ENCODE measurements at regions not wholly inside any gene's neighbourhood (a gene's known extent, or its start where the extent isn't known, plus 50 kb on each side); places are given as distances from the start of the nearest gene placed in this dataset.

DNA sequence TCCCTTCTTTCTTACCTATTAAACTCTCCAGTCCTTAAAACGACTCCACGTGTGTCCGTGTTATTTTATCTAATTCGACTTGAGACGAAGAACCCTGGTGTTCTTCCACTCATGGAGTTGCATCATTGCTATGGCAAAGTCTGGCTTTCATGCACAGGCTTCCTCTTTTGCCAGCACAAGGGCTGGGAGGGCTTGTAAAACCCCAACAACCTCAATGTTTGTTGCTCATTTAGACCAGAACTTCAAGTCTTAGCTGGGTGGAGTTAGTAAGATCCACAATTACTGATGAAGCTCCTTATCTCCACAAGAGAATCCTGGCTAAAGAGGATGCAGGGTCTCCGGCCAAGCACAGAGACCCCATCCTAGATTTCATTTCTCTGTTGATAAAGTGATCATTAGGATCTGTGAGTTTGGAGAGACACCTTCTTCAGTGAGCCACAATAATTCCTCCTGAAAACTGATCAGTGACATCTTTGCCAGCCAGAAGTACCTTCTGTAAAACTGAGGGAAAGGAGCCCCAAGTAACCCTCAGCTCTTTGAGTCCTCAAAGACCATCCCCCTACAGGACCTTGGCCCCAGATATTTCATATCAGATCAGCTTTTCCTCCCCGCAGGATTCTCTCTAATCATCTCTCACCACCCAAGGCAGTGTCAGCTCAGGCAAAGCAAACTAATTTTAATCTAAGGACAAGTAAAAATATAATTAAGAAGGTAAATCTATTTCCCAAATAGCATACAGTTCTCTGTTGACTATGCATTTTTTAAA is 514.6 kb downstream of the FUT8 start:
- DNase-seq (ENCODE audit: low read depth in 4 of 4, low spot score in 3 of 4), result no peak

DNA sequence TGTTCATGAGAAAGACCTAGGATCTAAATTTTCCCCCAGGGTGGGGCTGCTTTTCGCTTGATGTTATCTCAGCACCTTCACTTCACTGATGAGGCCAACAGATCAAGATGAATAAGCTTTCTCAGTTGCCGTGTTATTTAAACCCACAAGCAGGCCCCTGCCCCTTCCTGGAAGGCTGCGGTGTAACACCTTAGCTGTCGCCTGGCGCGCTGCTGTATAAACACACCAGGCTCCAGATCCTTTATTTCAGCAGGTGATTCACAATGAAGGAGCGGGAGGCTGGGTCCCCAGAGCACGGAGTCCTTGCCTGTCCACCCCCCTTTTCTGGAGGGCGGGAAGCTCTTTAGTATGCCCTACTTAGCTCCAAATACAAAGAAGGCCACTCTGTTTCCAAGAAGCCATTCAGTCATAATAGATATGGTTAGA is 515.4 kb downstream of the FUT8 start:
- DNase-seq (ENCODE audit: low read depth in 4 of 4, low spot score in 3 of 4), result no peak

DNA sequence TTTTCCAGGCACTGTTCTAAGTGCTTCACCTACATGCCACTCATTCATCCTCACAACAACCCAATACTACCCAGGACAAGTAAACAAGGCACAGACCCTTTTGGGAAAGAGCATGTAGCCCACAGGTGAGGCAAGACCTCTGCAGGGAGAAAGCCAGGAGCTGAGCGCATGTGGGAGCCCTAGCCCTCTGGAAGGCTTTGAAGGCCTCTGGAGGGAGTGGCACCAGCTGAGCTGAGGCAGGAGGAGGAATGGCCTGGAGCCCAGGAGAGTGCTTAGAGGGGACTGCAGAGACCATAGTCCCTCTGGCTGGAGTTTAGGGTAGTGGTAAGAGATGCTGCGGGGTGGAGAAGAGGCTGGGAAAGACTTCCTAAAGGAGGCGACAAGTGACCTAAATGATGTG is 516.5 kb downstream of the FUT8 start:
- no peak for DNase-seq (ENCODE audit: low read depth in 4 of 4, low spot score in 3 of 4)

DNA sequence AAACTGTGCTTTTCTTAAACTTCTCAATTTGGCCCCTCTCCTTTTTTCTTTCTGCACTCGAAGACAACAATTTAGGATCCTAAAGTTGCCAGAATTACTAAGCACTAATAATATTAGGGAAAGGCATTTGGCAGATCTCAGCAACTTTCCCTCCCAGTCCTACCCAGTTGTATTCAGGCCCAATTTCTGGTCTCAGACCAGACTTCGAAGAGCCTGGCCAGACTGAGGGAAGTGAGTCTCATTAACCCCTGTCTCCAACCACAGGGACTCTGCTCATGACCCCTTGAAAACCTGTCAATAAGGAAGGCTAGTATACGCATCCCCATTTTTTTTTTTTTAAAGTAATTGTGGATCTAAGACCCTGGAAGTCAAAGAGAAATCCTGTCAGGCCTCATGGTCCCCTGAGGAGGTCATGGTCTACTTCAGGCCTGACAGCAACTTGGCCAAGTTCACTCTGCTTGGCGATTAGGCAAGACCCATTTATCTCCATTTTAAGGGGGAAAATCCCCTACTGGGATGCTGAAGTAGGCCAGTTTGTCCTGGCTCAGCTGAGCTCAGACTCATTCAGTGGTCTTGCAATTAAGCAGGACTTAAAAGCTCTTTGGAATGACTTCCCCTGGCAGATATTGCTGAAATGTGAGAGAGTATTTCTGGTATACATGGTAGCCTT is 521.0 kb downstream of the FUT8 start:
- DNase-seq (ENCODE audit: low read depth in 4 of 4, low spot score in 3 of 4), result no peak

DNA sequence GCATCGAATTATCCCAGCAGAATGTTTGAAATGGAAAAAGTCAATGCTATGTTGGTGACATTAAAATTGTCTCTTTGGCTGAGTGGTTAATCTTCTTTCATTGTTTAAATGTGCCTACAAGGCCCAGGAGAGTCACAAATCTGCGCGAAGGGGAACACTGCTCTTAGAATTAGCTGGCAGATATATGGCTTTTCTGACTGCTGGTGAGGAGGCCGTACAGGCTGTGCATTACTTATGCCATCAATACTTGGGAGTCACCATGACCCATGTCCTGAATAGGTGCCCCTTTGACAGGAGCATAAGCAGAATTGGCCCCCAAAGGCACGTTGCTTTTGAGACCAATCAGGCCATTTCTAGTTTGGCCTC is 521.5 kb downstream of the FUT8 start:
- DNase-seq (ENCODE audit: low read depth in 4 of 4, low spot score in 3 of 4), result no peak

DNA sequence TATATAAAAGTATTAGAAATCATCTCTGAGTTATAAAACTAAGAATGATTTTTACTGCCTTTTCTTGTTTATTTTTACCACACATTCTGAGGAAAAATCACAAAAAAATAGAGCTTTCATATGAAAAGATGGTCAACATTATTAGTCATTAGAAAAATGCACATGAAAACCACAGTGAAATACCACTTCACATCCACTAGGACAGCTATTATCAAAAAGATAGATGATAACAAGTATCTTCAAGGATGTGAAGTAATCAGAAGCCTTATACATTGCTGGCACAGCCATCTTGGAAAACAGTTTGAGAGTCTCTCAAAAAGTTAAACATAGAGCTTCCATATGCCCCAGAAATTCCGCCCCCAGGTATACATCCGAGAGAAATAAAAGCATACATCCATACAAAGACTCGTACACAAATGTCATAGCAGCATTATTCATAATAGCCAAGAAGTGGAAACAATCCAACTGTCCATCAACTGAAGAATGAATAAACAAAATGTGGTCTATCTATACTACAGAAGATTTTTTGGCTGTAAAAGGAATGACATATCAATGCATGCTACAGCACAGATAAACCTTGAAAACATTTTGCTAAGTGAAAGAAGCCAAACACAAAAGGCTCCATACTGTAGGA is 523.9 kb downstream of the FUT8 start:
- DNase-seq (ENCODE audit: low read depth in 4 of 4, low spot score in 3 of 4), result no peak

DNA sequence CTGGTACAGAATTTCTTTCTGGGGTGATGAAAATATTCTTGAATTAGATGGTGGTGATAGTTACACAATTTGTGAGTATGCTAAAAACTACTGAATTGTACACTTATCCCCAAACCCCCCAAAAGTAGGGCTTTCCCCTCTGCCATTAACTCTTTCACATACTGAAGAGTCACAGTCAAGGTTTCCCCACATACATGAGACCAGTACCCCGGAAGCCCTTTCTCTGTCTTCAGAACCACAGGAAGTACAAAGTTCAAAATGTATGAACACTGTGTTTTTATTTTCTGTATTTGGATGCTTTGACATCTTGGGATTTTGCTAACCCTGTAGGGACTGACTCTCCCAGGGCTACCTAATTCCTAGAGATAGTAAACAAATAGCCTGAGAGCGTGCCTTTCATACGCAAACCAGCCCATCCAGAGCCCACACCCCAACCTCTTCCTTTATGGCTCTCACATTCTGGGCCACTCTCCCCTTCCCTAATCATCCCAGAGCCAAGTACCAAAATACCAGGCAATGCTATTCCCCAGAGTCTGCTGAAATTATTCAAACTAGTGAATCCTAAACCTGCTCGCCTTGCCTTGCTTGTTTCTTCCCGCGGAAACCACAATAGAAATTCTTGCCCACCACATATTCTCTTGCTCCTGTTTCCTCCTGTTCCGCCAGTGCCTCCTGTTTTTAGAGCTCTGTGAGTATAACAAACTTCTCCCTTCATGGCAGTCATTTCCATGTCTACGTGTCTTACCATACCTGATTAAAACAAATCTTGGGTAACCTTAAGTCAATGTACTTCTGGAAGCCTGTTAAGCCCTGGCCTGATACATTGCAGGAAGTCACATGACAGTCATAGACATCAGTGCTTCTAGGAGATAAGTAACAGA is 524.8 kb downstream of the FUT8 start:
- DNase-seq (ENCODE audit: low read depth in 4 of 4, low spot score in 3 of 4), result no peak

DNA sequence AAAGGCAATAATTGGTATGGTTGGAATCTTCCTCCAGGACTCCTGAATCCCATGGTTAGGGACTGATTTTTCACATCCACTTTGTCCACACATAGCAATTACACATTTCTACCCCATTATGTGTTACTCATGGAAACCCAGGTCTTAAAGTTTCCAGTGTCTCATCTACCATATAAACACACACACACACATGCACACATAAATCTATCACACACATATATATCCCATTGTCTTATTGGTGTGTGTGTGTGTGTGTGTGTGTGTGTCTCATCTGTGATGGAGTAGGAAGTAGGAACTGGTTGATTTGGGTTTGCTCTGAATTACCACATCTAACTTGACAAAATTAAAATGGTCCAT is 525.4 kb downstream of the FUT8 start:
- DNase-seq (ENCODE audit: low read depth in 4 of 4, low spot score in 3 of 4), result no peak

DNA sequence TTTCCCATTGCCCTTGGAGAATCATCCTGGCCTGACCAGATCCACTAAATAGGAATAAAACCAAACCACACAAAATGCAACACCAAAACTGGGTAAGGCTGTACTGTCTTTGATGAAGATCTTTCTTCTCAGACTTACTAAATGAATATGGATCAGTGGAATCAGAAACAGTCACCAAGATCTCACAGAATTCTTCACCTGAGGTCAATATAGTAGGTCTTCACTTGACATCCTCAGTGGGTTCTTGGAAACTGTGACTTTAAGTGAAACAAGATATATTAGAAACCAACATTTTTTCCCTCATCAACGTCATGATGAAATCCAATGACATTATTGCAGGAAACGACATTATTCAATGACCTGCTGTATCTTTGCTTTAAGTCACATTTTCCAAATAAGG is 526.2 kb downstream of the FUT8 start:
- DNase-seq (ENCODE audit: low read depth in 4 of 4, low spot score in 3 of 4), result no peak

DNA sequence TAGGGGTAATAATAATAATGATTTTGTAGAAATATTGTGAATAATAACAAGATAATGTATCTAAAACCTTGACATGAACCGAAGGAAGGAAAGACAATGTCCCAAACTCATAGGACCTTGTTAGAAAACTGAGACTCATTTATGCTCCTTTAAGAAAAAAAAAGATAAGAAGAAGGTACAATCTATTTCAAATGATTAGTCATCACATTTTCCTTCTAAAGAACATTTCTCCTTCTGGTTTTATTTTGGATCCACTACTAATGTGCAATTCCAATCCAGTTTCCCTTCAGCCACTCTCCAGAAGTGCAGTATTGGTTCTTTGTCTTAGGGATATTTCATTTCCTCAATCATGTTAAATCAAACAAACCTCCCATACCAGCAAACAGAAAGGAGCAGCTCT is 526.7 kb downstream of the FUT8 start:
- no peak for DNase-seq (ENCODE audit: low read depth in 4 of 4, low spot score in 3 of 4)

DNA sequence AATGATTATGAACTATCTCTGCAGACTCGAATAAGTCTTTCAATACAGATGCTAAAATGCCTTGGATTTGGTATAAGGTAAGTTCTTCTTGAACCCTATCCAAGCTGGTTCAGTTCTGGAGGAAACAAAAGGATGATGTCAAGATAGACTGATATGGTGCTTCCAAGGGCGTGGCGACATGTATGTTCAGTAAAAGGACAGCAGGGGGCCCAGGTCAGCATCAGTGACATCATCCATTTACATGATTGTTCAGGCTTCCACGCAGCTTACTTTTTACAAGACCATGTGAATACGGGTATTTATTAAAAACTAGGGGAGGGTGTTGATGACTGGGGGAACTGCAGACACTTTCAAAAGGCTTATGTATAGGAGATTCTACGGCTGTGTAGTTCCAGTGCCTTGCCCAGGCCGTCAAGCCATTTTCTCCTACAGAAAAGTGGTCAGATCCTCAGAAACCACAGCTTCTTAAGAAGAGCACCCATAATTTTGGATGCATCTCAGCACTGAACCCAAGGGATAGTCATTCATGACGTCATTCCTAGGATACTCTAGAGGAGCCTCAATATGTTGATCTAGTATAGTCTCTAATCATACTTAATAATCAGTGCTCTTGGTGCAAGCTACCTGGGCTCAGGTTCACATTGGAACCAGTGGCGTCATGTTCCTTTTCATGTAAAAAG is 527.7 kb downstream of the FUT8 start:
- no peak for DNase-seq (ENCODE audit: low read depth in 4 of 4, low spot score in 3 of 4)

DNA sequence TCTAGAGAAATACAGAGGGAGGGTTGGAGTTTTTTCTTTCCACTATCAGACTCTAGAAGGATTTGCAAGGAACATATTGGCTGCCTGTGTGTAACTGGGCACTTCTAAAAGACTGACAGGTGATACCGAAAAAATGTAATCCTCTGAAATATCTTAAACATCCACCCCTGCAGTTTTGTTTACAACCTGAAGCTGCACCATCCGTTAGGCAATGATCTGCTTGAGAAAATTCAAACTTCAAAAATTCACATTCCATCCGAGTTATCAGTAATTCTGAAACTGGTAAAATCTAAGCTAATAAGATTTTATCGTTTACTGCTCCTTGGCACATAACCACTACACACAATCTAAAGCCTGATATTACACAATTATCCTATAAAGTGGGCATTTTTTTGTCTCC is 528.6 kb downstream of the FUT8 start:
- no peak for DNase-seq (ENCODE audit: low read depth in 4 of 4, low spot score in 3 of 4)

DNA sequence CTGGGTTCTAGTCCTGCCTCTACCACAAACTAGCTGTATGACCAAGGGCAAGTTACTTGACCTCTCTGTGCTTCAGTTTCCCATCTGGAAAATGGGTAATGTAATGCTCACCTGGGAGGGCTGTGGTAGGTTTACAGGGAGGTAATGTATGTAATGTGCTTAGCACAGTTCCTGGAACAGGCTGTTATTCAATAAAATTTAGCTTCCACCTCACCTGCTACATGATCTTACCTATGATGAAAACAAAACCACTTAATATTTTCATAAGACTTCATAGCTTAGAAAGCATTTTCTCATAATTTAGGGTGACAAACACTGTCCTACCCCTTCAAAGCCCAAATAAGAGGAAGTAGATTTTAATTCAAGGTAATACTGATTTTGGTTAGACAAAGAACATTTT is 530.6 kb downstream of the FUT8 start:
- DNase-seq (ENCODE audit: low read depth in 4 of 4, low spot score in 3 of 4), result no peak

DNA sequence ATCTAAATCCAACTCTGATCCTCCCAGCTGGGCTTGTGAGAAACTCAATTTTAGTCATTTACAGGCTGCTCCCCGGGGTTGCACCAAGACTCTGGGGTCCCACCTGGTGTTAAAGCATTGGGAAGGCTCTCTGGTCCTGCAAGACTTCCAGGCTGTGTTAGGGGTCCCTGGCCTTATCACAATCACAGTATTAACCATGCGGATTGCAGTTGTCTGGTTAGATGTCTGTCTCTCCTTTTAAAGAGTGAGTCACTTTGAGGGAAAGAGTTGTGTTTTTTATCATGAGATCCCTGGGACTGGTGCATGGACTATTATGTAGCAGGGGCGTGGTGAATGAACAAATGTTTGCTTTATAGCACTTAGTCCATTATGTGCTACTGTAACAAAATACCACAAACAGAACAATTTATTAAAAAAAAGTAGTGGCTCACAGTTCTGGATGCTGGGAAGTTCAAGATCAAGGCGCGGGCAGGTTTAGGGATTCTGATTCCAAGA is 531.4 kb downstream of the FUT8 start:
- no peak for DNase-seq (ENCODE audit: low read depth in 4 of 4, low spot score in 3 of 4)

DNA sequence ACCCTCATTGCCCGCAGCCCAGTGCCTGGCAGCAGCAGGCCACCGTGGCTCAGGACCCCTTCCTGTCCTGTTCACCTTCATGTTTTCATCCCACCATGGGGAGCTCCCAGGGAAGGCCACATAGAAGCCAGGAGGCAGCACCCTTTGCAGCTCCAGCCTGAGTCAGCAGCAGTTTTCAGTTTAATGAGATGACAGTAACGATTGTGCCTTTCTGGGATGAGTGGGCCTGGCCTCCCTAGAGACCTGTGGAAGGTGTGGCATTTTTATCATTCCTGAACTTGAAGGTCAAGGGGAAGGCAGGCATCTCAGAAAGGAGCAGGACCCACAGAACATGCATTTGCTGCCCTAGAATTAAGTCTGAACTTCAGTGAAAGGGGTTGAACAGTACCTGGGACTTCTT is 532.8 kb downstream of the FUT8 start:
- no peak for DNase-seq (ENCODE audit: low read depth in 4 of 4, low spot score in 3 of 4)

DNA sequence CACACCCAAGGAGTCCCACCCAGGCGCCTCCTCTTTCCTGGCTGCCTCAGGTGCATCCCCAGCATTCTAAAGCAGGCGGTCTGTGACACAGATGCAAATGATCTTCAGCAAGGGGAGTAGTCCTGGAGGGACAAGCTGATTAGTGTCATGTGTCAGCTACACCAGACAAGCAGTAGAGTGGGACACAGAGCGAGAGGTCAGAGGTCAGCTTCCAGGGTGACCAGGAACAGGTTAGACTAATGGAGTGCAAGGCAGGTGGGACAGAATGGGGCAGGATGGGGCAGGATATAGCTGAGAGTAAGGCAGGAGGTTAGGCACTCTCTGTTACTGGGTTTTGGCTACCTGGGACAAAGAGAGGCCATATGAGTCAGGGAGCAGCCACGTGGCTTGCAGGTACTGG is 534.0 kb downstream of the FUT8 start:
- no peak for DNase-seq (ENCODE audit: low read depth in 4 of 4, low spot score in 3 of 4)

DNA sequence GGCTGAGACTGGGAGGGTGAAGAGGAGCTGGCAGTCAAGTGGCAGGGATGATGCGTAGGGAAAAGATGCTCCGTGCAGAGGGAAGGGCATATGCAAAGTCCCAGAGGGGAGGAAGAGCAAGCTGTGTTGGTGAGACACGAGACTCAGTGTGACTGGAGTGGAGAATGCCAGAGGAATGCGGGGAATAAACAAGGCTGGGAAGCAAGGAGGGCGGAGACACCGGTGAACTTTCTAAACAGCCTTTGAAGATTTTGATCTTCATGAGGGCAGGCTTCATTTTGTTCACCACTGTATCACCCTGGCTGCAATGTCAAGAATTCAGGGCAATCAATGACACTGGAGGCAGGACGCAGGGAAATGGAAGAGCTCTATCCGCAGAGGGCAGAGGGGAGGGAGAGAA is 535.8 kb downstream of the FUT8 start:
- DNase-seq (ENCODE audit: low read depth in 4 of 4, low spot score in 3 of 4), result no peak

DNA sequence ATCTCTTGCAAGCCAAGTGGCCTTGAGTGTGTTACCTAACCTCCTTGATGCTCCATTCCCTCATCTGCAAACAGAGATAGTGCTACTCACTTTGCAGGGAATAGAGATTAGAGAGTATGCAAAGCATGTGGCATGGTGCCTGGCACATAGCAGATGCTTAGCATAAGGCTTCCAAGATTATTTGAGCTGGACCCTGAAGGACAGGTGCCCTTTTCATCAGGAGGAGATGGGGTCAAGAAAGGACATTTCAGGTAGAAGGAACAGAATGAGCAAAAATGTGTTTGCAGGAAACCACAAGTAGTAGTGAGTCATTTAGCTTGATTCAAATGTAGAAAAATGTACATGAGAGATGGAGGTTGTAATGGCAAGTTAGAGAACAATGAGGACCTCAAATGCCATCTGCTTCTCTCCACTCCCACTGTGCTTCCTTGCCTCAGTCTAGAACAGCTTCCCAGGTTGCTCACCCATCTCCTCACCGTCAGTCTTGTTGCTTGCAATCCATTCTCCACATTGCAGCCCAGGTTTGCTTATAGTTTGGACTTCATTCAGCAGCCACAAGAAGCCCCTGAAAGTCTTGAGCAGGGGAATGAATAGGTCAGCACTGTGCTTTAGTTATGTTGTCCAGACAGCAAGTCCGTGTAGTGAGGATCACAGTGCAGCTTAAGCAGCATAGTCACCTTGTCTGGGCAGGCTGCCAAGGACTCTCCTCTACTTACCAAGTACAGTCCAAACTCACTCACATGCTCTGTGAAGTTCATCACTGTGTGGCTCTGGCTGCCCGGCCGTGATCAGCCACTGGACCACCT is 536.3 kb upstream of the CCDC196 start:
- no peak for DNase-seq (ENCODE audit: low read depth in 4 of 4, low spot score in 3 of 4)

DNA sequence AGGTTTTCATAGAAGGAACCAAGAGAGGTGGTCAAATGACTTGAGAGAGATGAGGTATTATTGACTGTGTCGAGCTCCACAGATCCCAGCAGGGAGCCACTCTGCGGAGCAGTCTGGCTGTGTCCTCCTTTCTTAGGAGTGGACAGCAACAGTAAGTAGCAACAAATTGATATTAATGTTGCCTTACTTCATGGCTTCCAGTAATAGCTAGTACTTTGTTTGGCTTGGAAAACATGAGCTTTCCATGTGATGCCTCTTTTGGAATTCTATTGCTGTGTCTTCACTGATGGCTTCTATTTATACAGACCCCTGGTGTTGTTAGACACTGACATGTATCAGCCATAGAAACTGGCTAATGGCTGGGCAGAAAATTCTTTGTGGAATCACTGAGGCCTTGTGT is 531.2 kb upstream of the CCDC196 start:
- no peak for DNase-seq (ENCODE audit: low read depth in 4 of 4, low spot score in 3 of 4)

Data from left renal pelvis (tissue), 4 donors.